GM12872 (cell line): ENCODE measurements at regions not wholly inside any gene's neighbourhood (a gene's known extent, or its start where the extent isn't known, plus 50 kb on each side); places are given as distances from the start of the nearest gene placed in this dataset.

ENCODE experiments used
- CTCF ChIP-seq: IDR thresholded peaks from 3 replicates; pipeline ENCODE4 v1.5.1; 2011; ENCODE audit warnings: low read depth, mild to moderate bottlenecking, low read length, moderate library complexity; ENCODE audit not compliant: insufficient read depth

GRCh38 chr4:64897683-64898082 is 488.4 kb upstream of the TECRL start:
- no peak for TF ChIP-seq CTCF

- TF ChIP-seq CTCF, result no peak
These were observed 485.8 kb upstream of the TECRL start for GRCh38 chr4:64895031-64895430.

- no peak for TF ChIP-seq CTCF
These were observed 484.0 kb upstream of the TECRL start for GRCh38 chr4:64893205-64893604.

GRCh38 chr4:64889906-64890610 is 480.8 kb upstream of the TECRL start:
- TF ChIP-seq CTCF, result no peak

- no peak for TF ChIP-seq CTCF
These were observed 474.0 kb upstream of the TECRL start for GRCh38 chr4:64883087-64883807.

- TF ChIP-seq CTCF, result no peak
These were observed 473.2 kb upstream of the TECRL start for GRCh38 chr4:64882311-64883086.

- TF ChIP-seq CTCF, result no peak
These were observed 471.3 kb upstream of the TECRL start for GRCh38 chr4:64880557-64880956.
